ENCODE measurements at regions not wholly inside any gene's neighbourhood (a gene's known extent, or its start where the extent isn't known, plus 50 kb on each side); places are given as distances from the start of the nearest gene placed in this dataset.

DNA sequence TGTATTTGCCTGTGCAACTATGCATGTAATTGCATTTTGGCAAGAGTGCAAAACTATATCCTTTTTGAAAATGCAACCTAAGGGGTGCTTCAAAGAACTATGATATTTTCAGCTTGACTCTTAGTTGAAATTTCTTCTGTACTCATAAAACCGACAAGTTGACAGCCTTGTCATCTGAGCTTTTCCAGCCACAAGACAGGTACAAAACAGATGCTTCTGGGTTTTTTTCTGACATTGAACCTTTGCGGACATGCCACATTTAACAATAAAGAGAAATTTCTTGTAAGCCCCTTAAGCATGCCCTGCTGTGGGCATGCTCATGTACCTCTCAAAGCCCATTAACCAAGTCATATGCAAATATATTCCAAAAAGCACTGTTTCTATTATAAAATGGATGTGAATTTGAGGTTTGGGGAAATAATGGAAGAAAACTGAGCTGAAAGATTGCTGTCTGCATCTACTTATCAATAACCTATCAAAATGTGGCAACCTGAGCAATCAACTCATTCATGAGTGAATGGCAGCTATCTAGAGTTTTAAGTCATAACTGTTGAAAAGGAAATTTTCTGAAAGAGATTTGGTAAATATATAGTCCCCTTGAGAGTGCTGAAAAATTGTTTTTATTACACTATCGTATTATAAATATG is 1117.0 kb upstream of the LRRTM3 start:
- no peak for TF ChIP-seq CTCF (IDR thresholded peaks at IDR 0.05)
- TF ChIP-seq EZH2 (IDR thresholded peaks at IDR 0.05; ENCODE audit: borderline replicate concordance, insufficient read depth, low read depth, low read length, poor library complexity, severe bottlenecking): no peak

Data from B cell (primary cell).